Tibial nerve (tissue), 4 donors: ENCODE measurements at regions not wholly inside any gene's neighbourhood (a gene's known extent, or its start where the extent isn't known, plus 50 kb on each side); places are given as distances from the start of the nearest gene placed in this dataset.

Experiments used
- CTCF ChIP-seq, 5 experiments: fragments of 200-600 bp in 3 of 5; fragments of 450-650 bp in 2 of 5; sonication (generic) in 3 of 5; IDR thresholded peaks; one replicate each; pipeline ENCODE4 v1.5.1; 2016 to 2019; ENCODE audit warnings: antibody characterized with exemption in 5 of 5, mild to moderate bottlenecking in 3 of 5, moderate library complexity in 2 of 5
- EP300 ChIP-seq, 2 donors: sonication (generic); formaldehyde crosslinking; IDR thresholded peaks; one replicate each; pipeline ENCODE4 v1.6.1; 2017; ENCODE audit warnings: antibody characterized with exemption in 2 of 2, mild to moderate bottlenecking in 1 of 2

- no peak for TF ChIP-seq CTCF (IDR thresholded peaks at IDR 0.05)
- TF ChIP-seq EP300 (IDR thresholded peaks at IDR 0.05) = no peak
Observed at GRCh38 chr2:107553046-107553445, 273.6 kb upstream of the RGPD4 start.
